ENCODE measurements at regions not wholly inside any gene's neighbourhood (a gene's known extent, or its start where the extent isn't known, plus 50 kb on each side); places are given as distances from the start of the nearest gene placed in this dataset.

- Histone ChIP-seq H3K4me3 (ENCODE audit: low read length) (no peak overlapping the region), H3K9ac (ENCODE audit: low read length) (no peak overlapping the region), H3K27me3 (ENCODE audit: control insufficient read depth, insufficient read depth, low read length) (no peaks in the 10 kb centered on the region), H3K27ac (ENCODE audit: low read length) (no peak overlapping the region), H3K9me3 (ENCODE audit: control insufficient read depth, low read depth, low read length) (no peaks in the 10 kb centered on the region), H3K36me3 (ENCODE audit: control insufficient read depth, low read depth, low read length) (no peaks in the 10 kb centered on the region), H3K4me1 (ENCODE audit: control insufficient read depth, low read depth, low read length) (no peaks in the 10 kb centered on the region)
Measured at GRCh38 chr6:14463110-14463509, 345.5 kb downstream of the CD83 start.

GRCh38 chr6:14464055-14464454, 346.5 kb downstream of the CD83 start:
- Histone ChIP-seq H3K27me3 (ENCODE audit: control insufficient read depth, insufficient read depth, low read length) (no peaks in the 10 kb centered on the region), H3K9me3 (ENCODE audit: control insufficient read depth, low read depth, low read length) (no peaks in the 10 kb centered on the region), H3K36me3 (ENCODE audit: control insufficient read depth, low read depth, low read length) (no peaks in the 10 kb centered on the region), H3K27ac (ENCODE audit: low read length) (no peak overlapping the region), H3K4me3 (ENCODE audit: low read length) (no peak overlapping the region), H3K4me1 (ENCODE audit: control insufficient read depth, low read depth, low read length) (no peaks in the 10 kb centered on the region), H3K9ac (ENCODE audit: low read length) (no peak overlapping the region)

- no peak overlapping the region for H3K9ac ChIP-seq (ENCODE audit: low read length)
- H3K36me3 ChIP-seq (ENCODE audit: control insufficient read depth, low read depth, low read length), result no peaks in the 10 kb centered on the region
- no peak overlapping the region for H3K27ac ChIP-seq (ENCODE audit: low read length)
- no peaks in the 10 kb centered on the region for H3K9me3 ChIP-seq (ENCODE audit: control insufficient read depth, low read depth, low read length)
- no peak overlapping the region for H3K4me3 ChIP-seq (ENCODE audit: low read length)
- no peaks in the 10 kb centered on the region for H3K27me3 ChIP-seq (ENCODE audit: control insufficient read depth, insufficient read depth, low read length)
- no peaks in the 10 kb centered on the region for H3K4me1 ChIP-seq (ENCODE audit: control insufficient read depth, low read depth, low read length)
Measured at GRCh38 chr6:14464716-14465115, 347.1 kb downstream of the CD83 start.

- Histone ChIP-seq H3K4me3 (ENCODE audit: low read length) (no peak overlapping the region), H3K27me3 (ENCODE audit: control insufficient read depth, insufficient read depth, low read length) (no peaks in the 10 kb centered on the region), H3K27ac (ENCODE audit: low read length) (no peak overlapping the region), H3K9ac (ENCODE audit: low read length) (no peak overlapping the region), H3K9me3 (ENCODE audit: control insufficient read depth, low read depth, low read length) (no peaks in the 10 kb centered on the region), H3K36me3 (ENCODE audit: control insufficient read depth, low read depth, low read length) (no peaks in the 10 kb centered on the region), H3K4me1 (ENCODE audit: control insufficient read depth, low read depth, low read length) (no peaks in the 10 kb centered on the region)
Measured at GRCh38 chr6:14466278-14466677, 348.7 kb downstream of the CD83 start.

- no peak overlapping the region for H3K4me3 ChIP-seq (ENCODE audit: low read length)
- H3K27ac ChIP-seq (ENCODE audit: low read length), result no peak overlapping the region
- no peaks in the 10 kb centered on the region for H3K4me1 ChIP-seq (ENCODE audit: control insufficient read depth, low read depth, low read length)
- H3K9me3 ChIP-seq (ENCODE audit: control insufficient read depth, low read depth, low read length), result no peaks in the 10 kb centered on the region
- no peak overlapping the region for H3K9ac ChIP-seq (ENCODE audit: low read length)
- no peaks in the 10 kb centered on the region for H3K27me3 ChIP-seq (ENCODE audit: control insufficient read depth, insufficient read depth, low read length)
- H3K36me3 ChIP-seq (ENCODE audit: control insufficient read depth, low read depth, low read length), result no peaks in the 10 kb centered on the region
Measured at GRCh38 chr6:14467591-14467990, 350.0 kb downstream of the CD83 start.

GRCh38 chr6:14468647-14469321, 351.2 kb downstream of the CD83 start:
- no peak overlapping the region for H3K27ac ChIP-seq (ENCODE audit: low read length)
- no peak overlapping the region for H3K4me3 ChIP-seq (ENCODE audit: low read length)
- H3K9ac ChIP-seq (ENCODE audit: low read length), result no peak overlapping the region
- no peaks in the 10 kb centered on the region for H3K36me3 ChIP-seq (ENCODE audit: control insufficient read depth, low read depth, low read length)
- H3K4me1 ChIP-seq (ENCODE audit: control insufficient read depth, low read depth, low read length), result no peaks in the 10 kb centered on the region
- no peaks in the 10 kb centered on the region for H3K27me3 ChIP-seq (ENCODE audit: control insufficient read depth, insufficient read depth, low read length)
- H3K9me3 ChIP-seq (ENCODE audit: control insufficient read depth, low read depth, low read length), result no peaks in the 10 kb centered on the region

- Histone ChIP-seq H3K4me3 (ENCODE audit: low read length) (no peak overlapping the region), H3K36me3 (ENCODE audit: control insufficient read depth, low read depth, low read length) (no peaks in the 10 kb centered on the region), H3K9ac (ENCODE audit: low read length) (no peak overlapping the region), H3K27me3 (ENCODE audit: control insufficient read depth, insufficient read depth, low read length) (no peaks in the 10 kb centered on the region), H3K9me3 (ENCODE audit: control insufficient read depth, low read depth, low read length) (no peaks in the 10 kb centered on the region), H3K4me1 (ENCODE audit: control insufficient read depth, low read depth, low read length) (no peaks in the 10 kb centered on the region), H3K27ac (ENCODE audit: low read length) (no peak overlapping the region)
Measured at GRCh38 chr6:14470101-14470500, 352.5 kb downstream of the CD83 start.

GRCh38 chr6:14470671-14471070, 353.1 kb downstream of the CD83 start:
- Histone ChIP-seq H3K4me3 (ENCODE audit: low read length) (no peak overlapping the region), H3K27me3 (ENCODE audit: control insufficient read depth, insufficient read depth, low read length) (no peaks in the 10 kb centered on the region), H3K9me3 (ENCODE audit: control insufficient read depth, low read depth, low read length) (no peaks in the 10 kb centered on the region), H3K9ac (ENCODE audit: low read length) (no peak overlapping the region), H3K36me3 (ENCODE audit: control insufficient read depth, low read depth, low read length) (no peaks in the 10 kb centered on the region), H3K27ac (ENCODE audit: low read length) (no peak overlapping the region), H3K4me1 (ENCODE audit: control insufficient read depth, low read depth, low read length) (no peaks in the 10 kb centered on the region)

- Histone ChIP-seq H3K27ac (ENCODE audit: low read length) (no peak overlapping the region), H3K27me3 (ENCODE audit: control insufficient read depth, insufficient read depth, low read length) (no peaks in the 10 kb centered on the region), H3K4me1 (ENCODE audit: control insufficient read depth, low read depth, low read length) (no peaks in the 10 kb centered on the region), H3K36me3 (ENCODE audit: control insufficient read depth, low read depth, low read length) (no peaks in the 10 kb centered on the region), H3K4me3 (ENCODE audit: low read length) (no peak overlapping the region), H3K9ac (ENCODE audit: low read length) (no peak overlapping the region), H3K9me3 (ENCODE audit: control insufficient read depth, low read depth, low read length) (no peaks in the 10 kb centered on the region)
Measured at GRCh38 chr6:14472255-14472985, 354.8 kb downstream of the CD83 start.

- Histone ChIP-seq H3K9me3 (ENCODE audit: control insufficient read depth, low read depth, low read length) (no peaks in the 10 kb centered on the region), H3K27ac (ENCODE audit: low read length) (no peak overlapping the region), H3K9ac (ENCODE audit: low read length) (no peak overlapping the region), H3K36me3 (ENCODE audit: control insufficient read depth, low read depth, low read length) (no peaks in the 10 kb centered on the region), H3K4me1 (ENCODE audit: control insufficient read depth, low read depth, low read length) (no peaks in the 10 kb centered on the region), H3K4me3 (ENCODE audit: low read length) (no peak overlapping the region), H3K27me3 (ENCODE audit: control insufficient read depth, insufficient read depth, low read length) (no peaks in the 10 kb centered on the region)
Measured at GRCh38 chr6:14472986-14473337, 355.4 kb downstream of the CD83 start.

GRCh38 chr6:14474816-14475215, 357.2 kb downstream of the CD83 start:
- Histone ChIP-seq H3K4me1 (ENCODE audit: control insufficient read depth, low read depth, low read length) (no peaks in the 10 kb centered on the region), H3K27ac (ENCODE audit: low read length) (no peak overlapping the region), H3K9me3 (ENCODE audit: control insufficient read depth, low read depth, low read length) (no peaks in the 10 kb centered on the region), H3K36me3 (ENCODE audit: control insufficient read depth, low read depth, low read length) (no peaks in the 10 kb centered on the region), H3K9ac (ENCODE audit: low read length) (no peak overlapping the region), H3K4me3 (ENCODE audit: low read length) (no peak overlapping the region), H3K27me3 (ENCODE audit: control insufficient read depth, insufficient read depth, low read length) (no peaks in the 10 kb centered on the region)

- Histone ChIP-seq H3K27ac (ENCODE audit: low read length) (no peak overlapping the region), H3K9me3 (ENCODE audit: control insufficient read depth, low read depth, low read length) (no peaks in the 10 kb centered on the region), H3K4me1 (ENCODE audit: control insufficient read depth, low read depth, low read length) (no peaks in the 10 kb centered on the region)
Measured at GRCh38 chr6:14475306-14475705, 357.7 kb downstream of the CD83 start.

More at GRCh38 chr6:14475306-14475705, 357.7 kb downstream of the CD83 start:
- no peaks in the 10 kb centered on the region for H3K27me3 ChIP-seq (ENCODE audit: control insufficient read depth, insufficient read depth, low read length)
- no peak overlapping the region for H3K4me3 ChIP-seq (ENCODE audit: low read length)
- no peak overlapping the region for H3K9ac ChIP-seq (ENCODE audit: low read length)
- no peaks in the 10 kb centered on the region for H3K36me3 ChIP-seq (ENCODE audit: control insufficient read depth, low read depth, low read length)

Measured in iPS-18a (cell line).